MG63 (cell line): ENCODE measurements at regions not wholly inside any gene's neighbourhood (a gene's known extent, or its start where the extent isn't known, plus 50 kb on each side); places are given as distances from the start of the nearest gene placed in this dataset.

ENCODE experiments used
- DNase-seq: peaks from one replicate; pipeline ENCODE4 v3.0.0-alpha.2; 2020
- H3K27me3 ChIP-seq: fragments of 250-450 bp; sonication (Bioruptor Pico); 2 replicates; pipeline ENCODE4 v1.5.1; 2020; ENCODE audit warnings: mild to moderate bottlenecking, moderate library complexity
- H3K36me3 ChIP-seq: fragments of 250-450 bp; sonication (Bioruptor Pico); 2 replicates; pipeline ENCODE4 v1.5.1; 2020; ENCODE audit warnings: mild to moderate bottlenecking, moderate library complexity
- H3K4me3 ChIP-seq: fragments of 250-450 bp; sonication (Bioruptor Pico); 2 replicates; pipeline ENCODE4 v1.5.1; 2020; ENCODE audit warnings: mild to moderate bottlenecking, moderate library complexity
- H3K9me3 ChIP-seq: fragments of 250-450 bp; sonication (Bioruptor Pico); 2 replicates; pipeline ENCODE4 v1.5.1; 2020; ENCODE audit warnings: mild to moderate bottlenecking, moderate library complexity

GRCh38 chr3:18018491-18019160, 276.2 kb upstream of the TBC1D5 start:
- Histone ChIP-seq H3K27me3 (no peaks in the 10 kb centered on the region), H3K9me3 (no peaks in the 10 kb centered on the region)
- DNase-seq = no peak

GRCh38 chr3:18016366-18016765, 273.9 kb upstream of the TBC1D5 start:
- Histone ChIP-seq H3K4me3 (no peak overlapping the region), H3K27me3 (no peaks in the 10 kb centered on the region), H3K36me3 (no peaks in the 10 kb centered on the region), H3K9me3 (no peaks in the 10 kb centered on the region)
- no peak for DNase-seq

More at GRCh38 chr3:18018491-18019160, 276.2 kb upstream of the TBC1D5 start:
- Histone ChIP-seq H3K4me3 (no peak overlapping the region), H3K36me3 (no peaks in the 10 kb centered on the region)

- Histone ChIP-seq H3K36me3 (no peaks in the 10 kb centered on the region), H3K27me3 (no peaks in the 10 kb centered on the region), H3K4me3 (no peak overlapping the region), H3K9me3 (no peaks in the 10 kb centered on the region)
- no peak for DNase-seq
Observed at GRCh38 chr3:18012933-18013332, 270.5 kb upstream of the TBC1D5 start.

- H3K27me3 ChIP-seq = no peaks in the 10 kb centered on the region
- DNase-seq = no peak
- no peaks in the 10 kb centered on the region for H3K36me3 ChIP-seq
- H3K9me3 ChIP-seq = no peaks in the 10 kb centered on the region
- no peak overlapping the region for H3K4me3 ChIP-seq
Observed at GRCh38 chr3:18012436-18012835, 270.0 kb upstream of the TBC1D5 start.

- Histone ChIP-seq H3K27me3 (no peaks in the 10 kb centered on the region), H3K9me3 (no peaks in the 10 kb centered on the region), H3K4me3 (no peak overlapping the region), H3K36me3 (no peaks in the 10 kb centered on the region)
- no peak for DNase-seq
Observed at GRCh38 chr3:18011387-18011786, 269.0 kb upstream of the TBC1D5 start.

GRCh38 chr3:18010001-18010400, 267.6 kb upstream of the TBC1D5 start:
- no peaks in the 10 kb centered on the region for H3K36me3 ChIP-seq
- no peaks in the 10 kb centered on the region for H3K9me3 ChIP-seq
- H3K4me3 ChIP-seq = no peak overlapping the region
- DNase-seq = no peak
- no peaks in the 10 kb centered on the region for H3K27me3 ChIP-seq

- H3K9me3 ChIP-seq = no peaks in the 10 kb centered on the region
- no peaks in the 10 kb centered on the region for H3K27me3 ChIP-seq
- H3K4me3 ChIP-seq = no peak overlapping the region
- no peaks in the 10 kb centered on the region for H3K36me3 ChIP-seq
- no peak for DNase-seq
Observed at GRCh38 chr3:18008706-18009368, 266.4 kb upstream of the TBC1D5 start.

- Histone ChIP-seq H3K9me3 (no peaks in the 10 kb centered on the region), H3K36me3 (no peaks in the 10 kb centered on the region), H3K4me3 (no peak overlapping the region), H3K27me3 (no peaks in the 10 kb centered on the region)
- DNase-seq = no peak
Observed at GRCh38 chr3:18007980-18008379, 265.5 kb upstream of the TBC1D5 start.

GRCh38 chr3:17995769-17996168, 253.3 kb upstream of the TBC1D5 start:
- no peak for DNase-seq
- H3K4me3 ChIP-seq = no peak overlapping the region
- no peaks in the 10 kb centered on the region for H3K27me3 ChIP-seq
- no peaks in the 10 kb centered on the region for H3K36me3 ChIP-seq
- no peaks in the 10 kb centered on the region for H3K9me3 ChIP-seq

- DNase-seq = no peak
- Histone ChIP-seq H3K4me3 (no peak overlapping the region), H3K27me3 (no peaks in the 10 kb centered on the region)
Observed at GRCh38 chr3:17994167-17994566, 251.7 kb upstream of the TBC1D5 start.

GRCh38 chr3:17990390-17990789, 248.0 kb upstream of the TBC1D5 start:
- Histone ChIP-seq H3K36me3 (no peaks in the 10 kb centered on the region), H3K4me3 (no peak overlapping the region), H3K9me3 (no peaks in the 10 kb centered on the region), H3K27me3 (no peaks in the 10 kb centered on the region)
- no peak for DNase-seq

More at GRCh38 chr3:17994167-17994566, 251.7 kb upstream of the TBC1D5 start:
- H3K9me3 ChIP-seq = no peaks in the 10 kb centered on the region
- no peaks in the 10 kb centered on the region for H3K36me3 ChIP-seq

- H3K4me3 ChIP-seq = no peak overlapping the region
- DNase-seq = no peak
Observed at GRCh38 chr3:17986348-17986816, 244.0 kb upstream of the TBC1D5 start.

GRCh38 chr3:17985658-17986347, 243.4 kb upstream of the TBC1D5 start:
- Histone ChIP-seq H3K4me3 (no peak overlapping the region), H3K27me3 (no peaks in the 10 kb centered on the region), H3K36me3 (no peaks in the 10 kb centered on the region), H3K9me3 (no peaks in the 10 kb centered on the region)
- no peak for DNase-seq

More at GRCh38 chr3:17986348-17986816, 244.0 kb upstream of the TBC1D5 start:
- Histone ChIP-seq H3K9me3 (no peaks in the 10 kb centered on the region), H3K36me3 (no peaks in the 10 kb centered on the region), H3K27me3 (no peaks in the 10 kb centered on the region)

- no peaks in the 10 kb centered on the region for H3K36me3 ChIP-seq
- no peaks in the 10 kb centered on the region for H3K9me3 ChIP-seq
- DNase-seq = no peak
- no peak overlapping the region for H3K4me3 ChIP-seq
- no peaks in the 10 kb centered on the region for H3K27me3 ChIP-seq
Observed at GRCh38 chr3:17983106-17983505, 240.7 kb upstream of the TBC1D5 start.

- H3K27me3 ChIP-seq = no peaks in the 10 kb centered on the region
- no peaks in the 10 kb centered on the region for H3K9me3 ChIP-seq
- no peaks in the 10 kb centered on the region for H3K36me3 ChIP-seq
- no peak for DNase-seq
- H3K4me3 ChIP-seq = no peak overlapping the region
Observed at GRCh38 chr3:17982211-17982880, 239.9 kb upstream of the TBC1D5 start.

GRCh38 chr3:17980863-17981262, 238.4 kb upstream of the TBC1D5 start:
- Histone ChIP-seq H3K9me3 (no peaks in the 10 kb centered on the region), H3K4me3 (no peak overlapping the region), H3K27me3 (no peaks in the 10 kb centered on the region), H3K36me3 (no peaks in the 10 kb centered on the region)
- no peak for DNase-seq

GRCh38 chr3:17979911-17980310, 237.5 kb upstream of the TBC1D5 start:
- Histone ChIP-seq H3K9me3 (no peaks in the 10 kb centered on the region), H3K36me3 (no peaks in the 10 kb centered on the region), H3K27me3 (no peaks in the 10 kb centered on the region), H3K4me3 (no peak overlapping the region)
- no peak for DNase-seq
